ENCODE measurements at regions not wholly inside any gene's neighbourhood (a gene's known extent, or its start where the extent isn't known, plus 50 kb on each side); places are given as distances from the start of the nearest gene placed in this dataset.

DNA sequence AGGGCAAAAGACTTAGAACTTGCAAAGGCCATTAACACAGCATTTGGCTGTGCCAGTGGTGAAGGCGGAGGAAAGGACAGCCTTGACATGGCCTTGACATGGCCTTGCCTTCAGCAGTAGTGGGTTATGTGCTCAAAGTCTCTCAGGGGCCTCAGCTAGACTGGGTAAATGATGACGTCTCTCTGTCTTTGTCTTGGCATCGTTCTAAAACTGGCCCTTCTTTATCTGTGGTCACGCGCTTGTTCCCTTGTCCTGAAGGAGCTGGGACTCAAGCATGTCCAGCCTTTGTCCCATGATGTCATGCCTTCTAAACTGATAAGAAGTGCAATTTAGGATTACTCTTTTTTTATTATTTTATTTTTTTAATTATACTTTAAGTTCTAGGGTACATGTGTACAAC lies 88.7 kb upstream of the ATP10B start:
- DNase-seq (ENCODE audit: low spot score) (no peak), ATAC-seq (no peak)
- Mint-ChIP-seq H3K27ac (no peak overlapping the region), H3K27me3 (peaks cover 0 to 10% of the 10 kb centered on the region in 2 donors), H3K4me3 (no peak overlapping the region), H3K4me1 (ENCODE audit: low read depth in 2 of 2) (no peaks in the 10 kb centered on the region), H3K9me3 (peaks cover 12% of the 10 kb centered on the region), H3K36me3 (no peaks in the 10 kb centered on the region)

DNA sequence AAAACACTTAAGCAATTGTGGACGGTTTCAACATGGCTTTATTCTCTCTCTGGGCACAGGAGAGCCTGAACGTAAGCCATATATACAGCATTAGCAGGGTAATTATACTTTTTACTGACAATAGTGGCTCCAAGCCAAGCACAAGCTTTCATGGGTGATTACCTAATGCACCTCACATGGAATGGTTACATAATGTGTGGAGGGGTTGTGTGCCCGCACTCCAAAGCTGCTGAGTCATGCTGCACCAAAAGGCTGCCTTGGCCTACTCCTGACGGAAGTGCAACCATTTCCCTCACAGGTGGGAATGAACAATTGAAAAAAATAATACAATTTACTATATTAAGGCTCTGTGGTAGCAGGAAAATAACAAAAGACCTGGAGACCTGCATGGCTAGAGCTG lies 86.5 kb upstream of the ATP10B start:
- no peaks in the 10 kb centered on the region for H3K27me3 Mint-ChIP-seq
- H3K9me3 Mint-ChIP-seq, result peaks cover 3% of the 10 kb centered on the region
- DNase-seq (ENCODE audit: low spot score) (no peak), ATAC-seq (no peak)
- H3K27ac Mint-ChIP-seq, result no peak overlapping the region
- no peak overlapping the region for H3K4me3 Mint-ChIP-seq
- H3K36me3 Mint-ChIP-seq, result no peaks in the 10 kb centered on the region
- no peaks in the 10 kb centered on the region for H3K4me1 Mint-ChIP-seq (ENCODE audit: low read depth in 2 of 2)

DNA sequence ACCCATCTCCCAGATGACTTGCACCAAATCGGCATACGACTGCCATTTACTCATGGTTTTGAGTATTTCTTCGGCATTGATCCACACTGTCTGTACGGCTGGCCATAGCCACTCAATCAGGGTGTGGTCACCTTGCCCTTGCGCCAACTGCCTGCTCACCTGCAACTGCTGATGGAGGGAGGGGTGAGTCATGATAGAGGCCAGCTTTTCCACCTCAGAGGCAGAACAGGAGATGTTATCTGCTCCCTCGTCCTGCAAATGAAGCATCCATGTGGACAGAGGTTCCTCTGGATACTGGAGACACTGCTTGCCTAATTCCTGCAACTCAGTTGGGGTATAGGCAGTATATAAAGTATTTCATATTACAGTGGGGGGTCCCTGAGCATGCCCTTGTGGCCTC lies 85.6 kb upstream of the ATP10B start:
- Mint-ChIP-seq H3K36me3 (no peaks in the 10 kb centered on the region), H3K27me3 (no peaks in the 10 kb centered on the region), H3K27ac (no peak overlapping the region), H3K9me3 (peaks cover 3% of the 10 kb centered on the region), H3K4me1 (ENCODE audit: low read depth in 2 of 2) (no peaks in the 10 kb centered on the region), H3K4me3 (no peak overlapping the region)
- DNase-seq (ENCODE audit: low spot score), result no peak
- ATAC-seq, result peak in 1 of 2 donors; percentile 5

DNA sequence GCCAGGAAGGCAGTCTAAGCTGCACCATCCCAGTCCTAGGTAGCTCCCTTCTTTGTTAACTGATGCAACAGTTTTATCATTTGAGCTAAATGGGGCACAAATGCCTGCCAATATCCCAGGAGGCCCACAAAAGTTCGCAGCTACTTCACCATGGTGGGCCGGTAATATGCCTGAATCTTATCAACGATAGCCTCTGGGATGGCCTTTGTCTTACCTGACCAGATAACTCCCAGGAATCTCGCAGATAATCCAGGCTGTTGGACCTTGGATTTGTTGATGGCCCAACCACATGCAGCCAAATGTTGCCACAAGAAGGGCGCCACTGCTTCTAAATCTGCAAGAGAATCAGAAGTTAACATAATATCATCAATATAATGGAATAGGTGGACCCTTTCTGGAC lies 83.8 kb upstream of the ATP10B start:
- Mint-ChIP-seq H3K36me3 (no peaks in the 10 kb centered on the region), H3K27me3 (no peaks in the 10 kb centered on the region), H3K9me3 (peaks cover 5% of the 10 kb centered on the region), H3K4me3 (no peak overlapping the region), H3K4me1 (ENCODE audit: low read depth in 2 of 2) (no peaks in the 10 kb centered on the region), H3K27ac (no peak overlapping the region)
- ATAC-seq, result no peak
- DNase-seq (ENCODE audit: low spot score), result no peak

DNA sequence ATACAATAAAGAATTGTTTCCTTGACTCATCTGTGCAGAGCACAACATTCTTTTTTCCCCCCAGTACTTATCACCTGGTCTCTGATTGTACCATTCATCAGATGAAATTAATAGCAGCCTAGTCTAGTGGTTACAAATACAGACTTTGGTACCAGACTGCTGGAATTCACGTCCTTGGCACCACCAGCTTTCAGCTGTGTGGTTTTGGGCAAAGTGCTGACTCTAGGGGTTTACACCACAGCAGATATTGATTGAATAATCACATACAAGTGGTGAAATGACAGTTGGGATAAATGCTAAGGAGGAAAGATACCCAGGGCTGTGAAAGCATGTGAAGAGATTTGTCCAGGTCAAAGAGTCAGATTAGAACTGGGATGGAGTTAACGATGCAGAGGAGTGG lies 79.3 kb upstream of the ATP10B start:
- peaks cover 3% of the 10 kb centered on the region for H3K9me3 Mint-ChIP-seq
- ATAC-seq (no peak), DNase-seq (ENCODE audit: low spot score) (no peak)
- no peak overlapping the region for H3K27ac Mint-ChIP-seq
- no peak overlapping the region for H3K4me3 Mint-ChIP-seq
- no peaks in the 10 kb centered on the region for H3K4me1 Mint-ChIP-seq (ENCODE audit: low read depth in 2 of 2)
- no peaks in the 10 kb centered on the region for H3K27me3 Mint-ChIP-seq
- H3K36me3 Mint-ChIP-seq, result no peaks in the 10 kb centered on the region

DNA sequence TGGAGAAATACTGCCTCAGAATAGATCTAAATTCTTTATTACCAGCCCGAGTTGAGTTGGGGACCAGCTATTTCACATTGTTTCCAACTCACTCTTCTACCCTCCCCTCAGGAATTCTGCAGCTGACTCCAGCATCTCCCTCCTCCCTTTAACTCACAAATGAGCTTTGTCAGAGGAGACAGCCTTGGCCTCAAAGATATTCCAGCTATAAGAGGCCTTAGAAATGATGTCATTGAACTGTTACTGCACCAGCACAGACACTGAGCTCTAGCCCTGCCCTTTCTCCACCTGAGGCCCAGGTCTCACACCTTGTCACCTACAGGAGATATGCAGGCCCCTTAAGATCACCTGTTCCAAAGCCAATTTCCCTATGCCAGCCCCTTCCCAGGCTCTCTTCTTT lies 78.4 kb upstream of the ATP10B start:
- Mint-ChIP-seq H3K27ac (no peak overlapping the region), H3K36me3 (no peaks in the 10 kb centered on the region), H3K4me3 (no peak overlapping the region), H3K27me3 (no peaks in the 10 kb centered on the region), H3K9me3 (peaks cover 3% of the 10 kb centered on the region), H3K4me1 (ENCODE audit: low read depth in 2 of 2) (no peaks in the 10 kb centered on the region)
- ATAC-seq, result no peak
- DNase-seq (ENCODE audit: low spot score), result no peak

DNA sequence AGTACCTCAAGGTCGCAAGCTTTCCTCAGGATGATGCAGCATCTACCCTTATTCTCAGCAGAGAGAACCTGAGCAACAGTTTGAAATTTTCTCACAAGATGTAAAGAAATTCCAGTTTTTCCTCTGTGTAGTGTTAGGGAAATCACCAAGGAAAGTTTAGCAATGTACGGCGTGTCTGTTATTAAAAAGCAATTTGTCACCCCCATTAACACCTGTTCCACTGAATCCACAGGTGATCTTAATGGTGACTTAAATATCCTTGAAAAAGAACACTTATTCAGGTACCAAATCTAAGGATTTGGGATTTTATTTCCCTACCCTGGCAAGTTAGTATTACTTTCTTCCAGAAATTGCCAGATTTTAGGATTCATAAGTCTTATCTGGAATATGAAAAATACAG lies 77.9 kb upstream of the ATP10B start:
- no peak overlapping the region for H3K27ac Mint-ChIP-seq
- no peak overlapping the region for H3K4me3 Mint-ChIP-seq
- H3K36me3 Mint-ChIP-seq, result no peaks in the 10 kb centered on the region
- no peak for ATAC-seq
- no peaks in the 10 kb centered on the region for H3K27me3 Mint-ChIP-seq
- no peak for DNase-seq (ENCODE audit: low spot score)
- peaks cover 3% of the 10 kb centered on the region for H3K9me3 Mint-ChIP-seq
- H3K4me1 Mint-ChIP-seq (ENCODE audit: low read depth in 2 of 2), result no peaks in the 10 kb centered on the region

DNA sequence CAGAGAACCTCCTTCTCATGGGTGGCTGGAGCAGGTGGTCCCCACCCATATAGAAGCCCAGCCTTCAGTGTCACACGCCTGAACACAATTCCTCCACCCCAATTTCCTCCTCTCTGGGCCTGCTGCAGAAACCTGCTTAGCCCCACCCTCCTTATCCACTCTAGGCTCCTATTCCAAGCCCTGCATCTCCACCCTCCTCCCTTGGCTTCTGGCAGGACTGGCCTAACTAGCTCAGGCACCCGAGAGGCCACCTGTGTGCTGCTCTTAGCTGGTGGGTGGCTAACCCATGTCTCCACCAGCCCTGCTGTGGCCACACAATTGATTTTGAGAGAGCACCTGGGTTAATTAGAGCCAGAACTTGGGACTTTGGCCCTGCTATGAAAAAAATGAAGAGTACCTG lies 77.3 kb upstream of the ATP10B start:
- Mint-ChIP-seq H3K4me1 (ENCODE audit: low read depth in 2 of 2) (no peaks in the 10 kb centered on the region), H3K36me3 (no peaks in the 10 kb centered on the region), H3K27ac (no peak overlapping the region), H3K27me3 (no peaks in the 10 kb centered on the region), H3K4me3 (no peak overlapping the region), H3K9me3 (peaks cover 3% of the 10 kb centered on the region)
- ATAC-seq (no peak), DNase-seq (ENCODE audit: low spot score) (no peak)

DNA sequence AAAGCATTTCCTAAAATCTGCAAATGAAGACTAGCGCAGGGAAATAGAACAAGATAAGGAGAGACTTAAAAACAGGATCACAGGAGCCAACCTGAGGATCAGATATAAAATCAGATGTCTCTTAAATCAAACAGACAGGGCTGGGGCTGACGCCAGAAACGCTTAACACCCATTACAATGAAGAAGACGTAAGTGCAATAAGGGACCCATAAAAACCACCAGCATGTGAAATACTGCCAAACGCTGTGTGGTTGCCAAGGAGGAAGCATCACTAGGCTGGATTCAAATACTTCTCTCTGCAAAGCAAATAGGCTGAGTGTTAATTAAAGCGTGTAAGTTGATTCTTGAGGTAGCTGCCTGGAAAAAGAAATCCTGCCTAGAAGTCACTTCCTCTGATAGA lies 74.4 kb upstream of the ATP10B start:
- no peaks in the 10 kb centered on the region for H3K27me3 Mint-ChIP-seq
- H3K36me3 Mint-ChIP-seq, result no peaks in the 10 kb centered on the region

DNA sequence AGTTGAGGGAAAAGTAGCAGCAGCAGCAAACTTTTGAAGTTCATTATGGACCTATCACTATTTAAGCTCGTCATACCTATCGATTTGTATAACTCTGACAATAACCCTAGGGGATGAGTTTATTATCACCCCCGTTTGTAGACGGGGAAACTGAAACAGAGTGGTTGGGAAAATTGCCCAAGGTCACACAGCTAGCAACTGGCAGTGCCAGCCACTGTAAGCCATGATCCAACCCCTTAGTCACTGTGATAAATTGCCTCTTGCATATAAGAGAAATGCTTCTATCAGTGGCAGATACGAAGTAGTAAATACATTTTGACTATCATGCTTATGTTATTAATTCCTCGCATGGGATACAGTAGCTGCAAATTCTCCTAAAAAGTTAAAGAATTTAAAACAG lies 73.3 kb upstream of the ATP10B start:
- ATAC-seq, result no peak
- no peak overlapping the region for H3K27ac Mint-ChIP-seq
- H3K9me3 Mint-ChIP-seq, result peaks cover 4% of the 10 kb centered on the region
- no peak for DNase-seq (ENCODE audit: low spot score)
- H3K4me1 Mint-ChIP-seq (ENCODE audit: low read depth in 2 of 2), result no peaks in the 10 kb centered on the region
- H3K36me3 Mint-ChIP-seq, result no peaks in the 10 kb centered on the region
- H3K27me3 Mint-ChIP-seq, result no peaks in the 10 kb centered on the region
- H3K4me3 Mint-ChIP-seq, result no peak overlapping the region

More for the DNA sequence above, 74.4 kb upstream of the ATP10B start:
- H3K4me1 Mint-ChIP-seq (ENCODE audit: low read depth in 2 of 2), result no peaks in the 10 kb centered on the region
- DNase-seq (ENCODE audit: low spot score) (no peak), ATAC-seq (no peak)
- H3K27ac Mint-ChIP-seq, result no peak overlapping the region
- H3K9me3 Mint-ChIP-seq, result peaks cover 6% of the 10 kb centered on the region
- no peak overlapping the region for H3K4me3 Mint-ChIP-seq

DNA sequence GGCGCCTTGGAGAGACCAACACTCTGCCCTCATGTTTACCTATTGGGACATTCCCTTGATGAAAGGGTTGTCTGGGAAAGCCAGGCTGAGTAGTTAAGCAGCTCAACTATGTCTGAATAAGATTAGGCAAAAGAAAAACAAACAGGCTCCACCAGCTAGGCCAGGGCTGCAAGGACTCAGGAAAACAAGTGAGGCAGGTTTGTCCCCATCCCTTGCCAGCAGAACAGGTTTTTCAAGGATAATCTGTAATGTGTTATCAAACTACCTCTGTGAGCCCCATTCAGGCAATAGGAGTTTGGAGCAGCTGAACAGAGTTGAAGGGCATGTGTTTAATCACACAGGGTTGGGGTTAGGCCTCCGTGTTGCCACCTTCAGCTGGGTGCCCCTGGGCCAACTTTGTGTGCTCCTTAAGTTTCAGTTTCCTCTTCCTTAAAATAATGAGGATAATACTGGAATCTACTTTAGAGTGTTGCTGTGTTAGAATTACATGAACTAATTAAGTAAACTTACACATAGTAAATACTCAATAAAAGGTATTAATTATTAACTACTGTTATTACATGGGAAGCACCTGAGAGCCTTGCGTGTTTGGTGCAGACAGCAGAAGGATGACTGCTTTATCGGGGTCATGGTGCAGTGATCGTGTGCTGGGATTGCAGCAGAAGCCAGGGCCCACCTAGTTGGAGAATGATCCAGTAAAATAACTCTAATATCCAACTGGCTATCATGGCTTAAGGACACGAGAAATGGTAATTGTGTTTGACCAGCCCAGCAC lies 72.1 kb upstream of the ATP10B start:
- H3K27ac Mint-ChIP-seq, result no peak overlapping the region
- H3K9me3 Mint-ChIP-seq, result peaks cover 4% of the 10 kb centered on the region
- no peaks in the 10 kb centered on the region for H3K4me1 Mint-ChIP-seq (ENCODE audit: low read depth in 2 of 2)
- H3K36me3 Mint-ChIP-seq, result no peaks in the 10 kb centered on the region
- no peak overlapping the region for H3K4me3 Mint-ChIP-seq
- ATAC-seq (no peak), DNase-seq (ENCODE audit: low spot score) (no peak)
- H3K27me3 Mint-ChIP-seq, result no peaks in the 10 kb centered on the region

DNA sequence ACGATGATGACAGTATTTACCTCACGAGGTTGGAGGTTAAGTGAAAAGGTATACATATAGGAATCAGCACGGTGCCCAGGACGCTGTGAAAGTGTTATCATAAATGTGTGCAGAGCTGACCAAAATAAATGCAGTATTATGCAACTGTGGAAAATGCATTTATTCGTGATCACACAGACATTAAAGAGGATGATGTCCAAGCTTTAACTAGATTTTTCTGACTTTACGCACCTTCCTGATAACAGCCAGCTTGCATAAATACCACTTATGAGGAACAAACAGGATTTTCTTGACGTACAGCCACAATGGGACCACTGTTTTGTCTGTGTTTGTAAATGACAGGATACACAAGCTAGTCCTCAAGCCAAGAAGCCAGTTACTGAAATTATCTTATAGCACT lies 71.4 kb upstream of the ATP10B start:
- H3K4me3 Mint-ChIP-seq, result no peak overlapping the region
- ATAC-seq (no peak), DNase-seq (ENCODE audit: low spot score) (no peak)
- H3K27me3 Mint-ChIP-seq, result peaks cover 0 to 3% of the 10 kb centered on the region in 2 donors
- no peaks in the 10 kb centered on the region for H3K4me1 Mint-ChIP-seq (ENCODE audit: low read depth in 2 of 2)
- no peak overlapping the region for H3K27ac Mint-ChIP-seq
- no peaks in the 10 kb centered on the region for H3K36me3 Mint-ChIP-seq
- H3K9me3 Mint-ChIP-seq, result peaks cover 4% of the 10 kb centered on the region

DNA sequence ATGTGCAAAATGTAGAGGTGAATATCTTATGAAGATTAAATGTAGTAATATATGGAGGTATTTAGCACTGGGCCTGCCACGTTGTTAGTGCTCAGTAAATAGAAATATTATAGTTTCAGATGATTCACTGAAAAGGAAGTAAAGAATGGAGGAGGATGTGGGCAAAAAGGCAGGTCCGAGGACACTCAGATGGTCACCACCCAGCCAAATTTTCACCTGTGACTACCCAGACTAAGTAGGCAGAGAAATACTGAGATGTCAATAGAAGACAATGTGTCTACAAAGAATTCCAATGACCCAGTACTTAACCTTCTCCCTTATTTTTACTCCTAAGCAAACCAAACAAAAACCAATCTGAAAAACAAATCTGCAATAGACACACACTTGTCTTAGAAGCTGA lies 70.3 kb upstream of the ATP10B start:
- ATAC-seq (no peak), DNase-seq (ENCODE audit: low spot score) (no peak)
- peaks cover 4% of the 10 kb centered on the region for H3K9me3 Mint-ChIP-seq
- no peak overlapping the region for H3K4me3 Mint-ChIP-seq
- H3K27me3 Mint-ChIP-seq, result peaks cover 0 to 9% of the 10 kb centered on the region in 2 donors
- H3K4me1 Mint-ChIP-seq (ENCODE audit: low read depth in 2 of 2), result no peaks in the 10 kb centered on the region
- H3K36me3 Mint-ChIP-seq, result no peaks in the 10 kb centered on the region
- H3K27ac Mint-ChIP-seq, result no peak overlapping the region

DNA sequence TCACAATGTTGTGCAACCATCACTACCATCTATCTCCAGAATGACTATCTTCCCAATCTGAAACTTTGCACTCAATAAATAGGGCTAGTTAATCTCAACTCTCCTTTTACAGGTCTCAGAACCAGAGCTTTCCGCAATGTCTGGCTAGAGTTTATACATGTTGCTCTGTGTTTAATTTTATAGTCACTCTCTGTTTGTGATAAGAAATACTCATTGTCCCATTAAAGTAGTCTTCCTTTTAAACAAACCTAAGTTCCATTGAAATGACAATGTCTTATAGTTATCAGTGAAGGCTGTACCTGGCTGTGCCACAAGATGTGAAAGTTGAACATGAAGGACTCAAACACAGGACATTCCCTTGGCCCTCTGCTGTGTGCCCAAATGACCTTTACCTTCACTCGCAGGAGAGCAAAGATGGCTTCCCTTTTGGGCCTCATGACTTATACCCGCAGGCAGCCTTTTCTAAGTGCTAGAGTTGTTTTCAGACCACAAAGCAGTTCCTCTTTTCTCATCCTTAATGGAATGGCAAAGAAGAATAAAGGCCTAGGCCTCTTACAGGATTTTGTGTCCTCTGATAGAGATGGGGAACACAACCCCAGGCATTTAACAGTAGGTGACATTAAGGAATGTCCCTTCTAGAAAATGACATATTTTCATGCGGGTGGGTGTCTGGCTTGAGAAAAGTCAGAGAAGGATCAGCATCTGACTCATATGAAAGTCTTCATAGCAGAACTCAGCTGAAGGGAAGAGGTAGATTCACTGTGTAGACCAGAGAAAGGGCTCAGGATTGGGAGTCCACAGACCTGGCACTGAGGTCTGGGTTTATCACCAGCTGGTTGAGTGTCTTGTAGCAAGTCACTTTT lies 69.6 kb upstream of the ATP10B start:
- Mint-ChIP-seq H3K36me3 (no peaks in the 10 kb centered on the region), H3K27ac (no peak overlapping the region), H3K27me3 (peaks cover 0 to 9% of the 10 kb centered on the region in 2 donors), H3K4me1 (ENCODE audit: low read depth in 2 of 2) (no peaks in the 10 kb centered on the region), H3K9me3 (peaks cover 4% of the 10 kb centered on the region), H3K4me3 (no peak overlapping the region)
- ATAC-seq (no peak), DNase-seq (ENCODE audit: low spot score) (no peak)

Measured in natural killer cell treated with Interleukin-12 subunit alpha and Interleukin-12 subunit beta and Interleukin-15 and Interleukin-18, amount 100 ng/mL, for 72 hours (primary cell).